CD4-positive, alpha-beta T cell treated with Interleukin-4 for 1 hour (primary cell): ENCODE measurements at regions not wholly inside any gene's neighbourhood (a gene's known extent, or its start where the extent isn't known, plus 50 kb on each side); places are given as distances from the start of the nearest gene placed in this dataset.

ENCODE experiments used
- DNase-seq, 2 donors: peaks; one replicate each; pipeline ENCODE4 v3.0.0-alpha.2; 2020 to 2022

- no peak for DNase-seq
Observed at GRCh38 chr16:73233329-73233765, 185.4 kb upstream of the ZFHX3 start.

GRCh38 chr16:73232555-73233328 is 184.8 kb upstream of the ZFHX3 start:
- no peak for DNase-seq

- DNase-seq: no peak
Observed at GRCh38 chr16:73231944-73232554, 184.1 kb upstream of the ZFHX3 start.

- DNase-seq: no peak
Observed at GRCh38 chr16:73231379-73231778, 183.5 kb upstream of the ZFHX3 start.

- DNase-seq: no peak
Observed at GRCh38 chr16:73230651-73231050, 182.7 kb upstream of the ZFHX3 start.

- no peak for DNase-seq
Observed at GRCh38 chr16:73228649-73229048, 180.7 kb upstream of the ZFHX3 start.

- DNase-seq: no peak
Observed at GRCh38 chr16:73226675-73227074, 178.7 kb upstream of the ZFHX3 start.

GRCh38 chr16:73225983-73226382 is 178.1 kb upstream of the ZFHX3 start:
- no peak for DNase-seq

GRCh38 chr16:73220836-73221235 is 172.9 kb upstream of the ZFHX3 start:
- DNase-seq: no peak

GRCh38 chr16:73219176-73219575 is 171.2 kb upstream of the ZFHX3 start:
- DNase-seq: no peak

- DNase-seq: no peak
Observed at GRCh38 chr16:73217654-73218053, 169.7 kb upstream of the ZFHX3 start.

GRCh38 chr16:73216932-73217331 is 169.0 kb upstream of the ZFHX3 start:
- no peak for DNase-seq

GRCh38 chr16:73215678-73216377 is 167.9 kb upstream of the ZFHX3 start:
- DNase-seq: no peak

- DNase-seq: no peak
Observed at GRCh38 chr16:73214825-73215677, 167.1 kb upstream of the ZFHX3 start.

GRCh38 chr16:73213732-73214455 is 166.0 kb upstream of the ZFHX3 start:
- no peak for DNase-seq

- DNase-seq: no peak
Observed at GRCh38 chr16:73212431-73212830, 164.5 kb upstream of the ZFHX3 start.

- DNase-seq: no peak
Observed at GRCh38 chr16:73210686-73211085, 162.8 kb upstream of the ZFHX3 start.

- no peak for DNase-seq
Observed at GRCh38 chr16:73210084-73210483, 162.2 kb upstream of the ZFHX3 start.

GRCh38 chr16:73209190-73209589 is 161.3 kb upstream of the ZFHX3 start:
- DNase-seq: no peak

- DNase-seq: no peak
Observed at GRCh38 chr16:73206151-73206707, 158.3 kb upstream of the ZFHX3 start.

GRCh38 chr16:73205153-73205886 is 157.4 kb upstream of the ZFHX3 start:
- DNase-seq: no peak
